GM12875 (cell line): ENCODE measurements at regions not wholly inside any gene's neighbourhood (a gene's known extent, or its start where the extent isn't known, plus 50 kb on each side); places are given as distances from the start of the nearest gene placed in this dataset.

ENCODE experiments used
- H3K4me3 ChIP-seq: one replicate; pipeline ENCODE4 v1.5.1; 2011; ENCODE audit warnings: low read depth, low read length, control low read depth
- TF ChIP-seq, protein P1 (sequence below): IDR thresholded peaks from 2 replicates; pipeline ENCODE4 v1.5.1; 2011; ENCODE audit warnings: low read depth, mild to moderate bottlenecking, control low read depth, inconsistent platforms, low read length, moderate library complexity, borderline replicate concordance; ENCODE audit not compliant: insufficient read depth

DNA sequence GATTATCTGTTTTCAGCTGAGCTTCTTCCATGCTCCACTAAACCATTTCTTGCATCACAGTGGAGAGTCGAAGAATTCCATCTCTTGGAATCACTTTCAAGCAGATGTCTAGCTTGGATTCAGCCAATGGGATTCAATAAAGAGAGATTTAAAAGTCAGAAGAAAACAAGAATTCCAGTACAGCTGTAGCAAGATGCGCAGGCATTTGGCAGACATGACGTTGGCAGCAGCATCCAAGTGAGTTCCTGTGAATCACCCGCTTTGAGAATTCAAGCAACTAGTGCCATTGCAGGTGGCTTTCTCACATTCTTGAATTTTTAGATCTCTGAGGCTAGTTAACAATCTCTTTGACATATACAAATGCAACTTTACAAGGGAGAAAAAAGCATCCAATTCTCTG is 467.0 kb downstream of the CDH10 start:
- TF ChIP-seq, protein P1, sequence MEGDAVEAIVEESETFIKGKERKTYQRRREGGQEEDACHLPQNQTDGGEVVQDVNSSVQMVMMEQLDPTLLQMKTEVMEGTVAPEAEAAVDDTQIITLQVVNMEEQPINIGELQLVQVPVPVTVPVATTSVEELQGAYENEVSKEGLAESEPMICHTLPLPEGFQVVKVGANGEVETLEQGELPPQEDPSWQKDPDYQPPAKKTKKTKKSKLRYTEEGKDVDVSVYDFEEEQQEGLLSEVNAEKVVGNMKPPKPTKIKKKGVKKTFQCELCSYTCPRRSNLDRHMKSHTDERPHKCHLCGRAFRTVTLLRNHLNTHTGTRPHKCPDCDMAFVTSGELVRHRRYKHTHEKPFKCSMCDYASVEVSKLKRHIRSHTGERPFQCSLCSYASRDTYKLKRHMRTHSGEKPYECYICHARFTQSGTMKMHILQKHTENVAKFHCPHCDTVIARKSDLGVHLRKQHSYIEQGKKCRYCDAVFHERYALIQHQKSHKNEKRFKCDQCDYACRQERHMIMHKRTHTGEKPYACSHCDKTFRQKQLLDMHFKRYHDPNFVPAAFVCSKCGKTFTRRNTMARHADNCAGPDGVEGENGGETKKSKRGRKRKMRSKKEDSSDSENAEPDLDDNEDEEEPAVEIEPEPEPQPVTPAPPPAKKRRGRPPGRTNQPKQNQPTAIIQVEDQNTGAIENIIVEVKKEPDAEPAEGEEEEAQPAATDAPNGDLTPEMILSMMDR, result no peak
- H3K4me3 ChIP-seq, result no peak overlapping the region

DNA sequence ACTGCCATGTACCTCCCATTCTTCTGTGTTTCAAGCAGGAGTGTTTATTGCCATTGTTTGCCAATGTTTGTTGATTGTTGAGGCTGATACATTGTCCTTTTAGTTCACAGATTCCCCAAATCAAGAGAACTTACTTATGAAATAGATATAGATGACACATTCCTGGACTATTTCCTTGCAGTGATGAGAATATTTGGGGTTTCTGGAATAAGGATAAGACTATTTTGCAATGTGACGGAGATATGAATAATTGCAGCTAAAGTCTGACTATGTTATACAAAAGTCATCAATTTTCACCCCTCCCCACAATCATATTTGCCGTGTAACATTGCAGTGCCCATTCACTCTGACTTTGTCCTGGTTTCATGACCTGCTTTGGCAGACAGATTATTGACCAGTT is 460.8 kb downstream of the CDH10 start:
- TF ChIP-seq, protein P1, result no peak
- no peak overlapping the region for H3K4me3 ChIP-seq

DNA sequence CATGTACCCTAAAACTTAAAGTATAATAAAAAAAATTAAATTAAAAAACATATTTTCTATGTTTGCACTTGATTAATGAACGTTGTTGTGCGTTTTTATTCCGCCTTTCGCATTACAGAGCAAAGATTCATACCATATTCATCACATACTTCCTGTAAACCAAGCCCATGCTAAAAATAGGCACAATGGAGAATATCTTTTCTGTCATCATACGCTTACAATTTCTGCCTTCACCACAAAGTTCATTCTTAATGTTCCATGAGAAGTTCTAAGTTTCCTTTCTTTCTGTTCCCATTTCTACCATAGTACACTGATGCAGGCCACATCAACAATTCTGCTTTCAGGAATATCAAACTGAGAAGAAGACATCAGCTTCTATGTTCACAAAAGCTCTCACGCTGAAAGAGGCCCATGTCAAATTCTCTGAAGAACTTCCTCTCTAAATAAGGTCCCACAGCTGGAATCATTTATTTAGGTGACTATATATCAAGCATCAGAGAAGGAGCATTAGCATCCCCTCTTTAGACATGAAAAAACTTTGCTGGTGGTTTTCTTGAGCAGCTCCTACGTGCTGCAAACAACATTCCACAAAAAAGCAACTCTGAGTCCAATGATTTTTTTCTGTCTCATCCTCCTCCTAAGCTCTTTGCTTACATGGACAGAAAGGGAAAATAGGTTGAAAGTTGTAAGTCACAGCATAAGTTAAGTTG is 456.4 kb downstream of the CDH10 start:
- no peak overlapping the region for H3K4me3 ChIP-seq
- TF ChIP-seq, protein P1, result no peak

DNA sequence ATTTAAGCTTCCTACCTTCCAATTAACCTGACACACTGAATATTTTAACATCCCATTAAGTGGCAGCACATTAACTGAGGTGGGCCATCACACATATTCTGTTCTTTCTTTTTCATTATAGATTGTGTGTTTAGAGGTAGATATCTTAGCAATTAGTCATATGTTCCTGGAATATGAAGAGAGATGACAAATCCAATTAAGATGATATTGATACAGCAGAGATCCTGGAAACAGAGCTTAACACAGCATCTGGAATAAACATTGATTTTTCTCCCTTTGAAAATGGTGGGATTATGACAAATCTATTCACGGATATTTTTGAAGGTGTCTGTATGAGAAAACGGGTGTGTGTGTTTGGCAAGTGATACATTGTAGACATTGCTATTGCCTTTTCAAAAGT is 448.0 kb downstream of the CDH10 start:
- TF ChIP-seq, protein P1, result no peak
- no peak overlapping the region for H3K4me3 ChIP-seq

DNA sequence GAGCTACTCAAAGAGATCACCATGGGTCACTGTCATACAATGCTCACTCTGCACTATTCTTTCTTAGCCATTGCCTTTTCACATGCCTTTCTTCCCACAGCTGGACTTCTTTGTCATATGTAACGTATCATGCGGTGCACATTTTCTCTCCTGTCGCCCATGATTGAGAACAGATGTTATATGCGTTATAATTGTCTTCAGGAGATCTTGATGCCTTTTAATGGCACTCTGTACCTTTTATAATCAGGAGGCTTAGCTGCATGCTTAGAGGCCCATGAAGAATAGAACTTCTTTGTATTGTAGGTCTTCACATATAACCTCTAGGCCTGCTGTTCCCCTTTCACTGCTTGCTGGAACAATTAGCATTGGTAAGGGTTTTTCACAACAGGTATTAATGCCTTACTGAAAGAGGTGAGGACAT is 436.1 kb downstream of the CDH10 start:
- TF ChIP-seq, protein P1, result no peak
- no peak overlapping the region for H3K4me3 ChIP-seq

DNA sequence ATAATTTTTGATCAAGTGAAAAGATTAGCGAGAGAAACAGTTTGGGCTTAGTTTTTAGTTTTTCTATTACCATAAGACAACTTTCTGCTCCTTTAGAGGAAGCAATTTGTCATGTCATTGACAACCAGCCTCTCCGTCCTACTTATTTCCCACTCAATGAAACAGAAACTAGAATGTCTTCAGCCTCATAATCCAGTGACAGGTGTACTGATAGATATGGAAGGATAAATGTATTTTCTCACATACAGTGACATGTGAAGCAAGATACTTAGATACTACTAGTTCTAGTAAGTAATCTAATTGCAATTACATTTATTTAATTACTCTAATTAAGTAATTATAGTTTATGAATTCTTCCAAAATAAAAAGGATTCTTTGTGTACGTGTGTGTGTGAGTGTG is 429.7 kb downstream of the CDH10 start:
- TF ChIP-seq, protein P1, result no peak
- H3K4me3 ChIP-seq, result no peak overlapping the region

- no peak overlapping the region for H3K4me3 ChIP-seq
- TF ChIP-seq, protein P1, result no peak
Observed at GRCh38 chr5:24222876-24223275, 421.9 kb downstream of the CDH10 start.
